PC-9 (cell line): ENCODE measurements at regions not wholly inside any gene's neighbourhood (a gene's known extent, or its start where the extent isn't known, plus 50 kb on each side); places are given as distances from the start of the nearest gene placed in this dataset.

Source experiments
- EZH2 ChIP-seq: fragments of 200-600 bp; sonication (generic); IDR thresholded peaks from 2 replicates; pipeline ENCODE4 v1.8.0; 2017; ENCODE audit warnings: antibody characterized with exemption, low read depth
- TF ChIP-seq, protein P1 (sequence below): fragments of 200-600 bp; sonication (generic); conservative IDR thresholded peaks from 2 replicates; pipeline ENCODE4 v1.6.1; 2017; ENCODE audit warnings: mixed run types, antibody characterized with exemption, mild to moderate bottlenecking, moderate library complexity

DNA sequence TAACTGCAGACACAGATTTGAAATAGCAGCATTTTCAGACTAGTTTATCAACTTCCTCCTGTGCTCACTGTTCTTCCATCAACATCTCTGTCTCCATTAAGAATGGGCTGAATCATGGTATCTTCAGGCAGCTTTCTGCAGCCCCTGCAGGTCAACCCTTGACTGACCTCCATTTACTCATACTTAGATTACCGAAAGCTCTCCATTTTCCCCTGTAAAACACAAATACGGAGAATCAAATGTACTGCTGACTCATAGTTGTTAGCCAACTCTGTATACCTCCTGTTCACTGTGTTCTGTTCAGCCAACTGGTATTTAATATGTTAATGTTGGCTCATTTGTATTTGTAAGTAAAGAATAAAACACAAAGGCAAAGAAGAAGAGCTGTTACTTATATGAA lies 364.0 kb downstream of the CASP12 start:
- TF ChIP-seq, protein P1, sequence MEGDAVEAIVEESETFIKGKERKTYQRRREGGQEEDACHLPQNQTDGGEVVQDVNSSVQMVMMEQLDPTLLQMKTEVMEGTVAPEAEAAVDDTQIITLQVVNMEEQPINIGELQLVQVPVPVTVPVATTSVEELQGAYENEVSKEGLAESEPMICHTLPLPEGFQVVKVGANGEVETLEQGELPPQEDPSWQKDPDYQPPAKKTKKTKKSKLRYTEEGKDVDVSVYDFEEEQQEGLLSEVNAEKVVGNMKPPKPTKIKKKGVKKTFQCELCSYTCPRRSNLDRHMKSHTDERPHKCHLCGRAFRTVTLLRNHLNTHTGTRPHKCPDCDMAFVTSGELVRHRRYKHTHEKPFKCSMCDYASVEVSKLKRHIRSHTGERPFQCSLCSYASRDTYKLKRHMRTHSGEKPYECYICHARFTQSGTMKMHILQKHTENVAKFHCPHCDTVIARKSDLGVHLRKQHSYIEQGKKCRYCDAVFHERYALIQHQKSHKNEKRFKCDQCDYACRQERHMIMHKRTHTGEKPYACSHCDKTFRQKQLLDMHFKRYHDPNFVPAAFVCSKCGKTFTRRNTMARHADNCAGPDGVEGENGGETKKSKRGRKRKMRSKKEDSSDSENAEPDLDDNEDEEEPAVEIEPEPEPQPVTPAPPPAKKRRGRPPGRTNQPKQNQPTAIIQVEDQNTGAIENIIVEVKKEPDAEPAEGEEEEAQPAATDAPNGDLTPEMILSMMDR: no peak
- no peak for TF ChIP-seq EZH2
